Stimulated activated CD8-positive, alpha-beta memory T cell treated with anti-CD3 and anti-CD28 coated beads, Interleukin-15, amount 100 ng/mL, for 4 hours (primary cell): ENCODE measurements at regions not wholly inside any gene's neighbourhood (a gene's known extent, or its start where the extent isn't known, plus 50 kb on each side); places are given as distances from the start of the nearest gene placed in this dataset.

ENCODE experiments used
- DNase-seq, 2 donors: peaks; one replicate each; pipeline ENCODE4 v3.0.0-alpha.2; 2020; ENCODE audit warnings: low read depth in 2 of 2

- DNase-seq = no peak
Measured at GRCh38 chr2:220892018-220892634, 680.0 kb downstream of the EPHA4 start.

DNA sequence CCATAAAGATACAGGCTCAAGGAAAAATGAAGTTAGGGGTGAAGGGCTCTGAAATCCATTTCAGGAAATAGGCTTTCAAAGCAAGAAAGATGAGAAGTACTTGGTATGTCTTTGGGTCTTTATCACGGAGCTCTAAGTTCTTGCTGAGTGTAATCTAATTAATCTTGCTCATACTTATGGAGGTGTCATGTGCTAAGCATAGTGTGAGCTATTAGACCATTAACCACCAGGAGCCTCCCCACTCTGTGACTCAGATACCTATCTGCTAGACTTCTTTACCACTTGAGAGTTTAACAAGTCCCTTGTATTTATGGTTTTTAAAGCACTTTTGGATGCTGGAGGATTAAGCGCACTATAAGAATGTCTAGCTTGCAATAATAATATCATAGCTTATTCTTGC is 678.7 kb downstream of the EPHA4 start:
- no peak for DNase-seq

DNA sequence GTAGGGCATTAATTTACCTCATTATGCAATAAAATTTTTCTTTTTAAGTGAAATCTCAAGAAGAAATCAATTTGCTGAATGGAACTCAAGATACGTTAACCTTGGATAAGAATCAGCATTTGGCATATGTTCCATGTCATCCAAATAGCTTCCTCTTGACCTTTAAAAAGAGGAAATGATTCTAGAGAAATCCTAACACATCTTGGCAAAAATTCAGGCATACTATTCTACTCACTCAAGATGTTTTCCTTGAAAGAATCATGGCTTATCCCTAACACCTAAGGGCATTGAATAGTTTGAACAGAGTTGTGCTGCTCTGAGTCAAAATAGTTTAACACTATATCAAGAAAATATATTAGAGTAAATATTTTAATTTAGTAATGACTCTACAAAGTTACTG is 678.0 kb downstream of the EPHA4 start:
- no peak for DNase-seq

- DNase-seq = no peak
Measured at GRCh38 chr2:220899492-220899891, 672.6 kb downstream of the EPHA4 start.

GRCh38 chr2:220904015-220904414 is 668.1 kb downstream of the EPHA4 start:
- DNase-seq = no peak

GRCh38 chr2:220913384-220913783 is 658.7 kb downstream of the EPHA4 start:
- no peak for DNase-seq

DNA sequence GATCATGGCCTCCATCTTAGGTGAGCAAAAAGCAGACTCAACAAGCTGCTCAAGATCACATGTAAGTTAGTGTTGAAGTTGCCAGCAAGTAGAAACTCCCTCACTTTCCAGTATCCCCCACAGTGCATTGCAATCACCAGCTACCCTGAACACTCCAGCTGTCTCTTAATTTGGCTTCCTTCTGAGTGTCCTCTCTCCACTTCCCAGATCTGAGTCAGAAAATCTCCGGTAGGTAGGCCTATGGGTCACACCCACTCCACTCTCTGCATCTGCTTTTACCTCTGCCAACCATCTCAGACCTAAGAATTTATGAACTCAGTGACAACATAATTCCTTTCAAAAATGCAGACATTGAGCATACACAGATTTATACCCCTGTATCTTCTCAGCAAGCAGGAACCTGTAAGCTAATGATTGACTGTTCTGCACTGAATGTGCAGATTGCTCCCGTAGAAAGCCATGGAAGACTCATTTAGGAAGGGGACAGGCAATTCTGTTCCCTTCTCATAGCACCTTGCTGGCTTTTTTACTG is 656.9 kb downstream of the EPHA4 start:
- no peak for DNase-seq

DNA sequence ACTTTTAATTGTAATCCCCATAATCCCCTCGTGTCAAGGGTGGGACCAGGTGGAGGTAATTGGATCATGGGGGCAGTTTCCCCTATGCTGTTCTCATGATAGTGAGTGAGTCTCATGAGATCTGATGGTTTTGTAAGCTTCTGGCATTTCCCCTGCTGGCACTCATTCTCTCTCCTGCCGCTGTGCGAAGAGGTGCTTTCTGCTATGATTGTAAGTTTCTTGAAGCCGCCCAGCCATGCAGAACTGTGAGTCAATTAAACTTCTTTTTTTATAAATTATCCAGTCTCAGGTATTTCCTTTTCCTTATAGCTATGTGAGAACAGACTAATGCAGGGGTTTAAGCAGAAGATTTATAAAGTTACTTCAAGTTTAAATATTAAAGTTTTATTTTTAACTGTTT is 655.2 kb downstream of the EPHA4 start:
- DNase-seq = no peak

DNA sequence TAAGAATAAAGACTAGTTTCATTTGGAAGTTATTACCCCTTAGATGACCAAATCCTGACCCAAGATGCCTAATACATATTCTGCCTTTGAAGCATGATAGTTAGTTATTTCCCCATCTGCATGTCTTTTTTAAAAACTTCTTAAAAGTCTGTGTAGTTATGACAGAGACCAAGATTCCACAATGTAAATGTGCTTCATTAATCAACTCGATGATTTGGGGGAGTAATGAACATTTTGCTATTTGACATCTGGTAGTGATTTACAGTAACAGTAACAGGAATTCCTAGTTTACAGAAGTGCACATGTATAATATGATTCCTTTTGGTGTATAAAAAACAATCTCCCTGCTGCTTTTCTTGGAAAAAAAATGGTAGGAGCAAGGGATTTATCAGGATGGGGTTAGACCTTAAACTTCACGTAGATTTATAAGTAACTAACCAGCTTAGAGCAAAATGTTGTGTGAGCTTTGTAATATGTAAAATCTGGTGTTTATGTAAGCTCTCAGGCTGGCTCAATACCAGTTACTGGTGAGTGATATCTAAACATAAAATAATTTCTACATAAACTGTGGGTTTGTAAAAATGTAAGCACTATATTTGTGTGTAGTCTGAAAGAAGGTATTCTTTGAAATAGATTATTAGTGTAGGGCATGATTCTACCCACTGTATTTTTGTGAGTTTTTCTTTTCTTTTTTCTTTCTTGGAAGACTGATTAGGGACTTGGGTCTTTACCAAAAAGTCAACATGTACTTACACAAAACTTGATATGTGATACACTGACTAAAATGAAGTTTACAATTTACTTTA is 641.6 kb downstream of the EPHA4 start:
- no peak for DNase-seq

DNA sequence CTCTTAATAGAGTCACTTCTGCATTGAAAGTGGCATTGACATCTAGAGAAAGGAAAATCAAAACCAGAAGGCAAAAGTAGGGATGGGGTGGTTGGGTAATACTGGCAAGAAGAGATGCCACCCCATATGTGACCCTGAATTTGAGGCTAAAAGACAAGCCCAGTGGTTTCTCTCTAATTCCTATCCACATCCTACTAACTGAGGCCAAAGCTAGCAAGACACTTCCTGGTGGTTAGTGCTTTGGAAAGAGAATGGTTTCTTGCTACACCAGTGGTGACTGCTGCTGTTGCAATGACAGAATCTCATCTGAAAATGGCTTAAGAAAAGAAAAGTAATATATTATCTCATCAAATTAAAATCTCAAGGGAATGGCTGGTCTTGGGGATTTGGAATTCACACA is 640.6 kb downstream of the EPHA4 start:
- DNase-seq = no peak

- DNase-seq = no peak
Measured at GRCh38 chr2:220932041-220932440, 640.1 kb downstream of the EPHA4 start.

- no peak for DNase-seq
Measured at GRCh38 chr2:220935789-220936321, 636.2 kb downstream of the EPHA4 start.

DNA sequence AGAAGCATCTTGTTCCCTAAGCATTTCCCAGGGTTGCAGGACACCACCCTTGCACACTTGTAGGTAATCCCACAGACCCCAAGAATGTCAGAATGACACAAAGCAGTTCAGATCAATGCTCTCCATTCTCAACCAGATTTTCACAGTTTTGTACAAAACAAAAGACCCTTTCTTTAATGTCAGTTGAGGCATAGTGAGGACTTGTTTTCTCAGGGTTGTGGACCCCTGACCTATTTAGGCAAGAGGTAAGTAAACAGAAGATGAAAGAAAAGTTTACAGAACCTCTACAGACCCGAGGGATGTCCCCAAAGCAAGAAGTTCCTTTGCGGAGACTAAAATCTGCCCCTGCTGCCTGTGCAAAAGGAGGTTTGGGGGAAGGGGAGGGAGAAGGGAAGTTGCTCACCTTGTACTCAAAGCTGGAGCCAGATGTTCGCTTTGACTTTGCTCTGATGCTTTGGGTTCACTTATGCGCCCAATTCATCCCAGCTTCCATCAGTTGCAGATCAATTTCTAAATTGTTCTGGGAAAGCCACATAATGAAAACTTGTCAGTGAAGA is 635.4 kb downstream of the EPHA4 start:
- no peak for DNase-seq

DNA sequence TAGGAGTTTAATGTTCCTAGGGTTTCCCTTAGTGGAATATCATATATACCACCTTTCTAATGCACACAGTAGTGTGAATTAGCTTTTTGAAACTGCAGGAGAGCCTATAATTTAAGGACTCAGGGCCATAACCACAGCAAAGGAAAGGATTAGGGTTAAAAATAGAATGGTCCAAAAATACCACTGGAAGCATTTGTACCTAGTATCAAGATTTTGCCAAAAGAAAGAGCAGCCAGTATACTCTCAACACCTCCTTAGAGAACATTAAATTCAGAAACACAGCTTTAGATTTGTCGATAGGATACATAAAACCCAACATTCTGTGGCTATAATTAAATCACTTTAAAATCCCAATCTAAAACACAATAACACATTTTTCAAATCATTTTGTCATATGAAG is 634.9 kb downstream of the EPHA4 start:
- no peak for DNase-seq

GRCh38 chr2:220940646-220941045 is 631.5 kb downstream of the EPHA4 start:
- no peak for DNase-seq

DNA sequence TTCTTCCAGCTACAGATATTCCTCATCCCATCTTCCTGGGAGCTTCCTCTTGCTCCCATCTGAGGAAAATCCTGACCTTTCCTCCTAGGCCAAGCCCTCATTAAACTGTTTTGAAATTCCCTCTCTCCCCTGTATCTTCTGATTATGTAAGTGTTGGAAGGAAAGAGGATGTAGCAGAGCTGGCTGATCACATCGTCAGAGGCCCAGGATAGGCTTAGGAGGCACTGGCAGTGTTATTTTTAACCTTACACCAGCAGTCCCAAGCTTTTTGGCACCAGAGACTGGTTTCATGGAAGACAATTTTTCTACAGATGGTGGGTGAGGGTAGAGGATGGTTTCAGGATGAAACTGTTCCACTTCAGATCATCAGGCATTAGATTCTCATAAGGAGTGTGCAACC is 630.4 kb downstream of the EPHA4 start:
- DNase-seq = no peak

DNA sequence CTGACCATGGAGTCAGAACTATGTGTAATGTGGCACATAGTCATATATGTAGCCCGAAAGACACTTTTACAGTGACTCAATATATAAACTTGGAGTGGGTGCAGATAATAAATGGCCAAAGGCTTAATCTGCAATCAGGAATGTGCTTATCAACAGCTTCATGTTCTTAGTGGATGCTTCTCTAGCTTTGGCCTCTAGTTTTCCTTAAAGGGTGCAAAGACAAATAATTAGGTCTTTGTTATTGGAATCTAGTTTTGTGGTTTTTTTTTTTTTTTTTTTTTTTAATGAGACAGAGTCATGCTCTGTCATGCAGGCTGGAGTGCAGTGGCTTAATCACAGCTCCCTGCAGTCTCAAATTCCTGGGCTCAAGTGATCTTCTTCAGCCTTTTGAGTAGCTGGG is 625.6 kb downstream of the EPHA4 start:
- DNase-seq = no peak

DNA sequence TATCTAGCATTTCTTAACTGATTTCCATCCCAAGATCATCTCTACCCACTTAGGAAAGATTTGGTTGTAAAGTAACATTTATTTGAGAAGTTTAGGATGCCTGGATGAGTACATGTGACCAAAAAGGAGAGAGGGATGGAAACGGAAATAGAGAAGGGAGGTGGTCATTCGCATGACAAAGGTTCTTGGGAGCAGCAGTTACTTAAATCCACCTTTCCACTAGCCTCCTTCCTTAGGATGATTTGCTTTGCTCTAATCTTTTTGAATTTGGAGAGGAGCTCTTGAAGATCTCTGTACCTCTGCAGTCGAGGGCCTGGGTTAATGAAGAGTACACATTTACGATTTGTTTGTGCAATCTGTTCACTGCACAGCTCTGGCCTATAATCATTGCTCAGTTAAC is 623.5 kb downstream of the EPHA4 start:
- no peak for DNase-seq

DNA sequence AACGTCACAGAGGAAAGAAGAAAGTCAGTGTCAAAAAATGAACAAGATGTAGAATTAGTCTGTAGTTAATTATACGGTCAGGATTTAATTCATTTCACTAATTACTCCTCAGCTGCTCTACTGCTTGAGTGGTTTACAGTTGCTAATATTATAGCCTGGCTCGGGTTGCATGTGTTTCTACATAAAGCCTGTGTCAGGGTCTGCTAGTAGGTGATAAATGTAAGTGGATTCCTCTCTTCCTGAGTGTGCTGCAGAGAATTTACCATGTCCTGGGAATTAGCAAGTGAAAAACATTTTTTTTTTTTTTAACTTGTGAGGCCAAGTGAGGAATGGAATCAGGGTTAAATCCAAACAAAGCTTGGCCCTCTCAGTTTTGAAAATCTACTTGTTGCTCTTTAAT is 622.6 kb downstream of the EPHA4 start:
- DNase-seq = no peak

GRCh38 chr2:220955776-220956175 is 616.3 kb downstream of the EPHA4 start:
- no peak for DNase-seq

GRCh38 chr2:220956429-220956828 is 615.7 kb downstream of the EPHA4 start:
- DNase-seq = no peak

DNA sequence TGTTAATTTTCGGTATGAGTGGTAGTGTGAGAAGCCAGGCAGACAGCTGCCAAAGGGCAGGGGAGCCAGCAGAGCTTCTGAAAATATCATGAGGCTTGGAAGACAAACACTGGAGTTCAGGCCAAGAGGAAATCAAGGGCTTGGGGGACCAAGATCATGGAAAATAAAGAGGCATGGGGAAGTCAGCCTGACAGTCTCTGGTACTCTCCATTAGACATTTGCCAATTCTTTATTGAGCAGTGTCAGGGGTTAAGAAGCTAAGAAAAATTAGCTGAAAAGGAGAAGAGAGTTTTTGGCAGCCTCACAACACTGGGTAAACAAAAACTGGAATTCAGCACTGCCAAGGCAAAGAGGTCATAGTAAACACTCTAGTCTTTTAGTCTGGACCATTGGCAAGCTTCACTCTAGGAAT is 612.7 kb downstream of the EPHA4 start:
- DNase-seq = no peak
